B cell (primary cell): ENCODE measurements at regions not wholly inside any gene's neighbourhood (a gene's known extent, or its start where the extent isn't known, plus 50 kb on each side); places are given as distances from the start of the nearest gene placed in this dataset.

Source experiments
- ATAC-seq: fragments of 200-7000 bp; cut with Tn5 transposase; one replicate; pipeline ENCODE4 v1.10.0; 2021; ENCODE audit warnings: low read depth, mild to moderate bottlenecking, moderate number of reproducible peaks, moderate library complexity
- CTCF ChIA-PET: fragments of 350-600 bp; sonication (Branson Sonifier 250); formaldehyde crosslinking; loops from one replicate; lab custom pipeline; 2021; ENCODE audit warnings: antibody characterized with exemption, inconsistent platforms; lab: Charles Lee
- POLR2A ChIA-PET: fragments of 350-600 bp; sonication (Branson Sonifier 250); formaldehyde crosslinking; loops from one replicate; lab custom pipeline; 2021; ENCODE audit warnings: antibody characterized with exemption; lab: Charles Lee
- DNase-seq: peaks from one replicate; pipeline ENCODE4 v3.0.0; 2013
- H2AFZ ChIP-seq: 2 replicates; pipeline ENCODE4 v1.6.1; 2012; ENCODE audit warnings: mild to moderate bottlenecking, low read depth, low read length; ENCODE audit not compliant: insufficient read depth, poor library complexity, severe bottlenecking
- H3K27ac ChIP-seq, 2 donors: 1 replicate in 1 of 2; 2 replicates in 1 of 2; pipeline ENCODE4 v1.5.1; 2012 to 2013; ENCODE audit warnings: low read length in 2 of 2, mild to moderate bottlenecking in 2 of 2, moderate library complexity in 1 of 2
- H3K27me3 ChIP-seq, 4 experiments: fragments of 200-600 bp in 1 of 4; sonication (generic) in 1 of 4; replicated peaks in 1 of 4; 1 replicate in 2 of 4; 2 replicates in 2 of 4; pipeline versions ENCODE4 v1.6.1 to v1.7.0; 2013 to 2016; ENCODE audit warnings: low read length in 3 of 4, mild to moderate bottlenecking in 2 of 4, mixed read lengths in 1 of 4, moderate library complexity in 1 of 4; ENCODE audit not compliant: insufficient read depth in 4 of 4, control insufficient read depth in 3 of 4; ENCODE audit errors: control extremely low read depth in 1 of 4
- H3K36me3 ChIP-seq, 2 experiments: replicated peaks in 1 of 2; 1 replicate in 1 of 2; 2 replicates in 1 of 2; pipeline versions ENCODE4 v1.6.1 to v1.7.1; 2013; ENCODE audit warnings: low read length in 1 of 2; ENCODE audit not compliant: insufficient read depth in 2 of 2, control insufficient read depth in 1 of 2; ENCODE audit errors: control extremely low read depth in 1 of 2, extremely low read depth in 1 of 2
- H3K4me1 ChIP-seq, 2 donors: fragments of 200-600 bp in 1 of 2; sonication (generic) in 1 of 2; 1 replicate in 1 of 2; 2 replicates in 1 of 2; pipeline versions ENCODE4 v1.5.1 to v1.6.1; 2013 to 2017; ENCODE audit warnings: low read length in 2 of 2; ENCODE audit not compliant: control insufficient read depth in 2 of 2, insufficient read depth in 2 of 2
- H3K4me2 ChIP-seq: replicated peaks from 2 replicates; pipeline ENCODE3; 2012; ENCODE audit warnings: mild to moderate bottlenecking, low read depth, low read length; ENCODE audit not compliant: poor library complexity, severe bottlenecking
- H3K4me3 ChIP-seq, 5 experiments: fragments of 200-600 bp in 1 of 5; sonication (generic) in 1 of 5; 1 replicate in 3 of 5; 2 replicates in 2 of 5; pipeline versions ENCODE4 v1.5.1 to v1.7.0; 2011 to 2016; ENCODE audit warnings: low read length in 4 of 5, mild to moderate bottlenecking in 4 of 5, low read depth in 2 of 5, control low read depth in 1 of 5, moderate library complexity in 1 of 5; ENCODE audit not compliant: insufficient read depth in 1 of 5; ENCODE audit errors: control extremely low read depth in 1 of 5, extremely low read depth in 1 of 5
- H3K79me2 ChIP-seq: fragments of 200-600 bp; sonication (generic); one replicate; pipeline ENCODE4 v1.6.0; 2016; ENCODE audit warnings: low read length; ENCODE audit not compliant: control insufficient read depth, insufficient read depth
- H3K9ac ChIP-seq: fragments of 200-600 bp; sonication (generic); 2 replicates; pipeline ENCODE4 v1.6.1; 2017; ENCODE audit warnings: mild to moderate bottlenecking, low read length, moderate library complexity
- H3K9me3 ChIP-seq, 3 donors: one replicate each; pipeline versions ENCODE4 v1.6.1 to v1.7.1; 2013; ENCODE audit warnings: low read length in 2 of 3; ENCODE audit not compliant: control insufficient read depth in 2 of 3, insufficient read depth in 1 of 3; ENCODE audit errors: control extremely low read depth in 1 of 3
- H4K20me1 ChIP-seq: 2 replicates; pipeline ENCODE4 v1.6.0; 2012; ENCODE audit warnings: mild to moderate bottlenecking, low read length; ENCODE audit not compliant: insufficient read depth, control insufficient read depth, poor library complexity, severe bottlenecking
- H3K27ac Mint-ChIP-seq: one replicate; pipeline ENCODE4 v1.8.0; 2021; ENCODE audit warnings: mixed read lengths
- H3K27me3 Mint-ChIP-seq: one replicate; pipeline ENCODE4 v1.8.0; 2021; ENCODE audit warnings: mixed read lengths
- H3K4me1 Mint-ChIP-seq: one replicate; pipeline ENCODE4 v1.8.0; 2021; ENCODE audit warnings: mixed read lengths
- H3K4me3 Mint-ChIP-seq: one replicate; pipeline ENCODE4 v1.8.0; 2021; ENCODE audit warnings: mixed read lengths
- H3K9me3 Mint-ChIP-seq: one replicate; pipeline ENCODE4 v1.8.0; 2022; ENCODE audit warnings: mixed read lengths; ENCODE audit not compliant: insufficient read depth
- EZH2 ChIP-seq: IDR thresholded peaks from 2 replicates; pipeline ENCODE4 v1.6.1; 2012; ENCODE audit warnings: borderline replicate concordance, low read depth, mild to moderate bottlenecking, moderate library complexity, low read length; ENCODE audit not compliant: insufficient read depth, poor library complexity, severe bottlenecking
- WGBS: methylation state at CpG from one replicate; pipeline ENCODE4 v1.1.5; 2013; ENCODE audit warnings: missing lambda C conversion rate; ENCODE audit not compliant: insufficient coverage; 5-methylcytosine and 5-hydroxymethylcytosine counted together
- intact Hi-C: fragments of 100-400 bp; cut with micrococcal nuclease; formaldehyde crosslinking; loops from one replicate; pipeline ENCODE4 v1.10.0; 2022
- TF ChIP-seq, protein P1 (sequence below): fragments of 200-600 bp; IDR thresholded peaks from one replicate; pipeline ENCODE4 v1.8.0; 2022; ENCODE audit warnings: antibody characterized with exemption, mild to moderate bottlenecking

DNA sequence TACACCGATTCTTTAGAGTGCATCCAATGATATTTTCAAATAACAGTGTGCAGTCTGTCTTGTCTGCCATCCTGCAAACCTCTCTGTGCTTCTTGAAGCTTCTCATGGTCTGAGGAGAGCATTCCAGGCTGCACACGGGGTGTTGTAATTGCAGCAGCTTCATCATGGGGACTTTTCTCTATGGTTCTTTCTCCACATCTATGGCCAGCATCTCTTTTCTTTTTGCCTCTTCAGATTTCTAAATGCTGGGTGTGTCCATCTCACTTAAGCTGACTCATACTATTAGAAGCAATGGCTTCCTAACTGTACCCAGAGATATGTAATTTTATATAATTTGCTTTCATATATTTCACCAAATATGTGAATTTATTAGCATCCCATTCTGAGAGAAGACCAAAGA lies 63.8 kb upstream of the EPHB3 start:
- ChIA-PET CTCF (interaction anchor here (1.3 kb wide), 1 partner anchor 16 kb away, joined by 4 read pairs; no protein-coding TSS in a partner anchor), POLR2A (no interaction called here)
- H3K9me3 ChIP-seq = peaks cover 0 to 11% (median 6%) of the 10 kb centered on the region in 3 donors
- no peaks in the 10 kb centered on the region for H4K20me1 ChIP-seq
- H3K4me2 ChIP-seq = no peak overlapping the region
- TF ChIP-seq, protein P1, sequence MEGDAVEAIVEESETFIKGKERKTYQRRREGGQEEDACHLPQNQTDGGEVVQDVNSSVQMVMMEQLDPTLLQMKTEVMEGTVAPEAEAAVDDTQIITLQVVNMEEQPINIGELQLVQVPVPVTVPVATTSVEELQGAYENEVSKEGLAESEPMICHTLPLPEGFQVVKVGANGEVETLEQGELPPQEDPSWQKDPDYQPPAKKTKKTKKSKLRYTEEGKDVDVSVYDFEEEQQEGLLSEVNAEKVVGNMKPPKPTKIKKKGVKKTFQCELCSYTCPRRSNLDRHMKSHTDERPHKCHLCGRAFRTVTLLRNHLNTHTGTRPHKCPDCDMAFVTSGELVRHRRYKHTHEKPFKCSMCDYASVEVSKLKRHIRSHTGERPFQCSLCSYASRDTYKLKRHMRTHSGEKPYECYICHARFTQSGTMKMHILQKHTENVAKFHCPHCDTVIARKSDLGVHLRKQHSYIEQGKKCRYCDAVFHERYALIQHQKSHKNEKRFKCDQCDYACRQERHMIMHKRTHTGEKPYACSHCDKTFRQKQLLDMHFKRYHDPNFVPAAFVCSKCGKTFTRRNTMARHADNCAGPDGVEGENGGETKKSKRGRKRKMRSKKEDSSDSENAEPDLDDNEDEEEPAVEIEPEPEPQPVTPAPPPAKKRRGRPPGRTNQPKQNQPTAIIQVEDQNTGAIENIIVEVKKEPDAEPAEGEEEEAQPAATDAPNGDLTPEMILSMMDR = no peak
- TF ChIP-seq EZH2 = no peak
- H3K4me1 ChIP-seq = no peaks in the 10 kb centered on the region
- H2AFZ ChIP-seq = no peak overlapping the region
- no peak for ATAC-seq
- DNase-seq = no peak
- H3K27me3 ChIP-seq = peaks cover 0 to 45% (median 11%) of the 10 kb centered on the region in 4 experiments
- Mint-ChIP-seq H3K4me3 (no peak overlapping the region), H3K9me3 (no peaks in the 10 kb centered on the region), H3K27ac (no peak overlapping the region), H3K27me3 (peaks cover 60% of the 10 kb centered on the region), H3K4me1 (peaks cover 7% of the 10 kb centered on the region)
- no peaks in the 10 kb centered on the region for H3K36me3 ChIP-seq
- no peaks in the 10 kb centered on the region for H3K79me2 ChIP-seq
- no peak overlapping the region for H3K4me3 ChIP-seq
- WGBS = 100% methylated on average over 2 of the region's 2 CpGs
- H3K27ac ChIP-seq = no peak overlapping the region
- intact Hi-C loops = no loop called here
- no peak overlapping the region for H3K9ac ChIP-seq

DNA sequence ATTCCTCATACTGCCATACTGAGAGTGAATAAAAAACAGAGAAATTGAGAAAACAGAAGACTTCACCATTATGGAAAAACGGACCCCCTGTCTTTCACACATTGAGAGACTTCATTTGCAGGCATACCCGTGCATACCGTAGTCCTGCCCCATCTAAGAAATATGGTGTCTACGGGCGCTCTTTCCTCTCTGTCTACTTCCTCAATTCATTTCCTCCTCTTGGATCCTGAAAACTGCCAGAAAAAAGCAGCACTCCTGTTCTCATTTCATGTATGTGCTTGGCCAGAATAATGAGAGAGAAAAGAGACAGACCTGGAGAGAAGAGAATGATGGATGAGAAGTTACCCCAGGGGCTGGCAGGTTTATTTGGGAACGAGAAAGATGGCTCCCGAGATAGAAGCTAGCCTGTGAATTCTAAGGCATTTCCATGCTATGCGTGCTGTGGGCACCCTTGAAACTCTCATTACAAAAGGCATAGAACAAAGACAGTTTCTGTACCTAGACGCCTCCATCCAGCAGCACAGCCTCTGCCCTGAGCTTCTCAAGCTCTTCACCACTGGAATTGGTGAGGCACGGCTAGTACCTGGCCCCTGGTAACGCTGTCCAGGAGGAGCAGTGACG lies 62.5 kb upstream of the EPHB3 start:
- no peak overlapping the region for H3K27ac Mint-ChIP-seq
- H3K9ac ChIP-seq = no peak overlapping the region
- peaks cover 47% of the 10 kb centered on the region for H3K27me3 Mint-ChIP-seq
- peaks cover 4% of the 10 kb centered on the region for H3K4me1 Mint-ChIP-seq
- ATAC-seq (no peak), DNase-seq (no peak)
- ChIA-PET CTCF (interaction anchor here (2.4 kb wide), 1 partner anchor 15 kb away, joined by 8 read pairs; no protein-coding TSS in a partner anchor), POLR2A (no interaction called here)
- H3K9me3 ChIP-seq = peaks cover 0 to 11% (median 6%) of the 10 kb centered on the region in 3 donors
- intact Hi-C loops = no loop called here
- no peaks in the 10 kb centered on the region for H3K79me2 ChIP-seq
- H3K4me3 Mint-ChIP-seq = no peak overlapping the region
- no peaks in the 10 kb centered on the region for H4K20me1 ChIP-seq
- H3K4me1 ChIP-seq = no peaks in the 10 kb centered on the region
- H2AFZ ChIP-seq = no peak overlapping the region
- no peaks in the 10 kb centered on the region for H3K36me3 ChIP-seq
- no peak for TF ChIP-seq EZH2
- TF ChIP-seq, protein P1 = no peak
- no peak overlapping the region for H3K4me2 ChIP-seq
- H3K27ac ChIP-seq = no peak overlapping the region
- H3K9me3 Mint-ChIP-seq = no peaks in the 10 kb centered on the region
- peaks cover 0 to 33% (median 3%) of the 10 kb centered on the region in 4 experiments for H3K27me3 ChIP-seq
- H3K4me3 ChIP-seq = no peak overlapping the region
- WGBS = 78% methylated on average over 8 of the region's 12 CpGs
